MG63 (cell line): ENCODE measurements at regions not wholly inside any gene's neighbourhood (a gene's known extent, or its start where the extent isn't known, plus 50 kb on each side); places are given as distances from the start of the nearest gene placed in this dataset.
A peak's percentile ranks its signal among the peaks of the same experiment; 100 is the strongest.

Experiments used
- DNase-seq: peaks from one replicate; pipeline ENCODE4 v3.0.0-alpha.2; 2020
- H3K27me3 ChIP-seq: fragments of 250-450 bp; sonication (Bioruptor Pico); 2 replicates; pipeline ENCODE4 v1.5.1; 2020; ENCODE audit warnings: mild to moderate bottlenecking, moderate library complexity
- H3K36me3 ChIP-seq: fragments of 250-450 bp; sonication (Bioruptor Pico); 2 replicates; pipeline ENCODE4 v1.5.1; 2020; ENCODE audit warnings: mild to moderate bottlenecking, moderate library complexity
- H3K4me3 ChIP-seq: fragments of 250-450 bp; sonication (Bioruptor Pico); 2 replicates; pipeline ENCODE4 v1.5.1; 2020; ENCODE audit warnings: mild to moderate bottlenecking, moderate library complexity
- H3K9me3 ChIP-seq: fragments of 250-450 bp; sonication (Bioruptor Pico); 2 replicates; pipeline ENCODE4 v1.5.1; 2020; ENCODE audit warnings: mild to moderate bottlenecking, moderate library complexity

DNA sequence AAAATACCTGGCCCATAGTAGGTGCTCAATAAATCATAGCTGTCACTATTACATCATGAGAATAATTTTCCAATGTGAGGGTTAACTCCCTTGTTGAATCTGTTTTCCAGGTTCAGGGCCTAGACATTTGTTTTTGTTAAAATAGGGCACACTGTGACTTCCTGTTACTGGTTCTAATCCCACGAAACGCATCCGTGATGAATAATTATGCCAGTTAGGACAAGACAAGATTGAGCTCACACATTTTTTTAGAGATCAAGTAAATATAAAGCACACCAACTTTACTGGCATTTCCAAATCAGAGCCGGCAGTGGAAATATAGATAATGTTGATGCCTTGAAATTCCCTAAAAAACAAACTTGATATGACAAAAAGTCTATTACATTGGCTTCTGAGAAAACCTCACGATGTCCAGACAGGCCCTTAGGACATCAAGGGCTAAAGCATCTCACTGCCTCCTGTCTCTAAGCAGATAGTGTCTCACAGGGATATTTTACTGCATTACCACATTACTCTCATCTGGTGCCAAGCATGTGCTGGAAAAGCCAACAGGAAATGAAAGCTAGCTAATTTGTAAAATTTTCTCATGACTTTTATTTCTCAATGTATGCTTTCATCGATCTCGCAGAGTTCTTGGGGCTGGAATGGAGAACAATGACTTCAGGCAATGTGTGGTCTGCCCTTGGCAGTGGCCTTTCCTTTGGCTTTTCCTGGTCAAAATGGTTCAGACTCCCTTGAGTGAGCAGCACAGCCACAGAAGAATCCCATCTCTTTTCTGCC, 414.3 kb upstream of the PAPPA start:
- Histone ChIP-seq H3K36me3 (no peaks in the 10 kb centered on the region), H3K4me3 (no peak overlapping the region), H3K27me3 (no peaks in the 10 kb centered on the region), H3K9me3 (no peaks in the 10 kb centered on the region)
- DNase-seq: no peak

DNA sequence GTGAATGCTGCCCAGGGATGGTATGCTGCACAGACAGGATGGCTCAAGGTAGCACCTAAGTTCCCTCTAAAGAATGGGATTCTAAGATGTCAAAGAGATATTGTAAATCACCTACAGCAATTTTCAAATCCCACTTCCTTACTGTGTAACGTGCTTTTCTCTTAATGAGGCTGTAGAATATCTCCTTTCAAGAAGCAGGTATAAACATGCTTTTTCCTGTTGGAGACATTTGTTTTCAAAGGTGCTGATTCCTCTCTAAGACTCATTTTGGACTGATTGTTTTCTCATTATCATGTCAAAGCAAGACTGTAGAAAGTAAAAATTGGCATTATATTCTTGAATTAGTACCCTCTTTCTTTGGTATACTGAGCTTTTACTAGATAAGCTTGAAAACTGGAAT, 412.6 kb upstream of the PAPPA start:
- Histone ChIP-seq H3K4me3 (no peak overlapping the region), H3K36me3 (no peaks in the 10 kb centered on the region), H3K9me3 (no peaks in the 10 kb centered on the region), H3K27me3 (no peaks in the 10 kb centered on the region)
- DNase-seq: no peak

DNA sequence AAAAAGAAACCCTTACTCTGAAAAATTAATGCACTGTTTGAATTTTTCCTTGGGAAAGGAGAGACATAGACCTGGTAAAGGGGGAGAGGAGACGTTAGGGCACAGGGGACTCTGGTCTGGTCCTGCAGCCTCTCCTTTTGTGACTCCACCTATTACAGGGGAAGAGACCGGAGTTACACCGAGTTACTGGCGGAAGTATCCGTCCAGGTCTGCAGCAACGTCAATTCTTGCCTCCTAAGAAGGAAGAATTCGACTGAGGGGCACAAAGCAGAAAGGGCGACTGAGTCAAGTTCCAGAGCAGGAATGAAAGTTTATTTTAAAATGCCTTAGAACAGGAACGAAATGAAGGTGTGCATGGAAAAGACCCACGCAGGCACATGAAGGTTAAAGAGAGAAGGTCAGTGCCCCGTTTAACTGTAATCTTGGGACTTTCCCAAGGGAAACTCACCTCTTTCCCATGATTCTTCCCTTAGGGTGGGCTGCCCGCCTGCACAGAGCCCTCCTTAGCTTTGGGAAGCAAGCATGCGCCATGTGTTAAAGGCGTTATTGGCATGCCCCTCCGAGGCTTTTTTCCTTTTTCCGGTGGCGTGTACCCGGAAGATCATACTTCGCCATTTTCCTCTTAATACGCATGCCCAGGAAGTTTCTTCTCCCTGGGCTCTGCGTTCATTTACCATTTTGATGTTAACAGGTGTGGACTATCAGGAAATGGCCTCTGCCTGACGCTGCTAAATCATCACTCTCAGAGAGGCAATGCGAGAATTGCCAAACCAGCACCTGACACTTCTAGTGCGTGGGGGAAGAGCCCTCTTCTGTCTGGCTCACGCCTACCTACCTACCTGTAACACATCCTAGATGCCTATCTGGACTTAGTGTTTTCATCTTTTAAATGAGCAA, 409.6 kb upstream of the PAPPA start:
- DNase-seq: no peak
- H3K36me3 ChIP-seq: no peaks in the 10 kb centered on the region
- no peaks in the 10 kb centered on the region for H3K27me3 ChIP-seq
- no peaks in the 10 kb centered on the region for H3K9me3 ChIP-seq
- no peak overlapping the region for H3K4me3 ChIP-seq

- no peak for DNase-seq
- H3K27me3 ChIP-seq: no peaks in the 10 kb centered on the region
- H3K4me3 ChIP-seq: no peak overlapping the region
- no peaks in the 10 kb centered on the region for H3K36me3 ChIP-seq
- no peaks in the 10 kb centered on the region for H3K9me3 ChIP-seq
These were observed 407.1 kb upstream of the PAPPA start for GRCh38 chr9:115746496-115746895.

- Histone ChIP-seq H3K27me3 (no peaks in the 10 kb centered on the region), H3K36me3 (no peaks in the 10 kb centered on the region), H3K9me3 (no peaks in the 10 kb centered on the region), H3K4me3 (no peak overlapping the region)
- no peak for DNase-seq
These were observed 405.9 kb upstream of the PAPPA start for GRCh38 chr9:115747731-115748130.

- DNase-seq: no peak
- H3K27me3 ChIP-seq: no peaks in the 10 kb centered on the region
- no peaks in the 10 kb centered on the region for H3K36me3 ChIP-seq
- H3K4me3 ChIP-seq: no peak overlapping the region
- no peaks in the 10 kb centered on the region for H3K9me3 ChIP-seq
These were observed 396.9 kb upstream of the PAPPA start for GRCh38 chr9:115756736-115757135.

DNA sequence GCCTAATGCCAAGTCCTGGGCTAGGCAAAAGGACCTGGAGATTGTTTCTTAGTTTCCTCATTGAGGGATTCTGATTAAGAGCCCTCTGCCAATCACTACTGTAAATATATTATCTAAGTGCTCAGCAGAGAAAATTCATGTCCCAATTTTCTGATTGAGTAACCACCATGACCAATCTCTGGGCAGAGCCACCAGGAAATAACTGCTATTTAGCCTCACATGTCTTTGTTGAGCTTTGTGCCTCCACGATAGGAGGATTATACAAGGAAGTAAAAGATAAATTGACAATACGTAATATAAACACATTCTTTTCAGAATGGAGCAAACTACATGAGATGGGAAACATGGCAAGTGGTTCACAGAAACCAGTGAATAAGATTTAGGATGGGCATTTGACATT, 396.1 kb upstream of the PAPPA start:
- H3K27me3 ChIP-seq: no peaks in the 10 kb centered on the region
- DNase-seq: peak; percentile 53
- H3K4me3 ChIP-seq: no peak overlapping the region
- no peaks in the 10 kb centered on the region for H3K36me3 ChIP-seq
- no peaks in the 10 kb centered on the region for H3K9me3 ChIP-seq

DNA sequence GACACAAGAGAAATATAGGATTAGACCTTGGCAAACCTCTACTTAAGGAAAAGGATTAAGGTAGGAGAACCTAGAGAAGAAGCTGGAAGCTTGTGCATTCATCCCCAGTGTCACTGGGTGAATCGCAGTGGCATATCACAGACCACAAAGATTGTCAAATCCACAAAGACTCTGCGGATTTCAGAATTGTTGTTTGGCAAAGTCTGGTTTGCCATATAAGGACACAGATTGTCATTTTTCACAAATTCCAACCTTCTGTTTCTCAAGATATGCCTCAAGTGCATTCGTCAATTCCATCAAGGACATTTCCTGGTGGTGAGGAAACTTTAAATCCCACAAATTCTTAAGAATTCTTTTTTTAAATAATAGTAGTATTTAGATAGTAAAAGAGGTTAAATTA, 395.1 kb upstream of the PAPPA start:
- no peak for DNase-seq
- H3K27me3 ChIP-seq: no peaks in the 10 kb centered on the region
- no peaks in the 10 kb centered on the region for H3K9me3 ChIP-seq
- H3K4me3 ChIP-seq: no peak overlapping the region
- H3K36me3 ChIP-seq: no peaks in the 10 kb centered on the region

DNA sequence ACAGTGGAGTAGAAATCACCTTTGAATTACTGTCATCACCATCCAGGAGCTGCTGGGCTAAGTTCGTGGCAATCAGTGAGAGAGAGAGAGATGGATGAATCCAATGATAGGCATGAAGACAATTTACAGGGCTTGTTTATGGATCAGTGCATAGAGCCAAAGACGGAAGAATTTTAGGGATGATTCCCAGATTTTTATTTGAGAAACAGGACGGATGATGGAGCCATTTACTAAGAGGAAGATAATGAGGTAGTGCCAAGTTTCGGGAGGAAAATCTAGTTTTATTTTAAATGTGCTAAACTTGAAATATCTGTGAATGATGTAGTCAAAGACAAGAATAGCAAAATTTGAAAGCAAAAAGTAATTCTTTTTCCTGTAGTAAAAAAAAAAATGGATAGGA, 394.2 kb upstream of the PAPPA start:
- no peak for DNase-seq
- no peaks in the 10 kb centered on the region for H3K36me3 ChIP-seq
- H3K27me3 ChIP-seq: no peaks in the 10 kb centered on the region
- H3K4me3 ChIP-seq: no peak overlapping the region
- H3K9me3 ChIP-seq: no peaks in the 10 kb centered on the region

- DNase-seq: peak; percentile 8
- H3K27me3 ChIP-seq: no peaks in the 10 kb centered on the region
- H3K4me3 ChIP-seq: no peak overlapping the region
- no peaks in the 10 kb centered on the region for H3K9me3 ChIP-seq
- H3K36me3 ChIP-seq: no peaks in the 10 kb centered on the region
These were observed 388.9 kb upstream of the PAPPA start for GRCh38 chr9:115764645-115765044.

- no peaks in the 10 kb centered on the region for H3K27me3 ChIP-seq
- H3K4me3 ChIP-seq: no peak overlapping the region
- DNase-seq: no peak
- no peaks in the 10 kb centered on the region for H3K9me3 ChIP-seq
- no peaks in the 10 kb centered on the region for H3K36me3 ChIP-seq
These were observed 388.5 kb upstream of the PAPPA start for GRCh38 chr9:115765060-115765459.

DNA sequence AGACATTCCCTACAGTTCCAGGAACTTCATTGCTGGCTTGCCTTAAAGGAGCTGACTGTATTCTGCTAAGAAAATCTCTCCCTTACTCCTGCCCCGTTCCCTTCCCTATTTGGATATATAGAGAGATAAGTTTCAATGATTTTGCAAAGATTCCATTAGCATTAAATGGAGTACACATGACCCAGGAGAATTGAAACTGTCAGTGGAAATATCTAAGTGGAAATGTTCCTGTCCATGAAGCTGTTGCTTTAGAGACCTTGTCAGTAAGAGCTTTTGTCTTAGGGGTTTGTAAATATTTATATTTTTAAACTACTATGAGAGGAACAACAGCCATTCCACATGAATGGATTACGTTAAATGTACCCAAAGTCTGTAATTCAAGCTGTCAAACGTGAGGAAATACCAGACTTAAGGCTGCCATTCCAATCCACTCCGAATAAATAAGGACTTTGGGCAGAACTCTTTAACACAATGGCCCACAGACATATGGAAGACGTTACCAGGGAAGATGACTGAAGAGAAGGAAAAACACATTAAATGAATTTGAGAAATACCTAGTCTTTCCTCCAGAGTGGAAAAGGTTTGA, 387.1 kb upstream of the PAPPA start:
- no peaks in the 10 kb centered on the region for H3K36me3 ChIP-seq
- DNase-seq: no peak
- H3K9me3 ChIP-seq: no peaks in the 10 kb centered on the region
- no peak overlapping the region for H3K4me3 ChIP-seq
- H3K27me3 ChIP-seq: no peaks in the 10 kb centered on the region

GRCh38 chr9:115770521-115770920, 383.1 kb upstream of the PAPPA start:
- no peaks in the 10 kb centered on the region for H3K9me3 ChIP-seq
- DNase-seq: no peak

GRCh38 chr9:115775659-115776058, 377.9 kb upstream of the PAPPA start:
- H3K4me3 ChIP-seq: no peak overlapping the region
- no peaks in the 10 kb centered on the region for H3K27me3 ChIP-seq
- no peaks in the 10 kb centered on the region for H3K36me3 ChIP-seq
- no peaks in the 10 kb centered on the region for H3K9me3 ChIP-seq
- no peak for DNase-seq

More at GRCh38 chr9:115770521-115770920, 383.1 kb upstream of the PAPPA start:
- Histone ChIP-seq H3K4me3 (no peak overlapping the region), H3K36me3 (no peaks in the 10 kb centered on the region), H3K27me3 (no peaks in the 10 kb centered on the region)

GRCh38 chr9:115777610-115778009, 376.0 kb upstream of the PAPPA start:
- DNase-seq: no peak
- no peaks in the 10 kb centered on the region for H3K36me3 ChIP-seq
- no peaks in the 10 kb centered on the region for H3K27me3 ChIP-seq
- no peaks in the 10 kb centered on the region for H3K9me3 ChIP-seq
- no peak overlapping the region for H3K4me3 ChIP-seq

GRCh38 chr9:115781070-115781736, 372.4 kb upstream of the PAPPA start:
- Histone ChIP-seq H3K9me3 (no peaks in the 10 kb centered on the region), H3K27me3 (no peaks in the 10 kb centered on the region), H3K4me3 (no peak overlapping the region), H3K36me3 (no peaks in the 10 kb centered on the region)
- DNase-seq: no peak

DNA sequence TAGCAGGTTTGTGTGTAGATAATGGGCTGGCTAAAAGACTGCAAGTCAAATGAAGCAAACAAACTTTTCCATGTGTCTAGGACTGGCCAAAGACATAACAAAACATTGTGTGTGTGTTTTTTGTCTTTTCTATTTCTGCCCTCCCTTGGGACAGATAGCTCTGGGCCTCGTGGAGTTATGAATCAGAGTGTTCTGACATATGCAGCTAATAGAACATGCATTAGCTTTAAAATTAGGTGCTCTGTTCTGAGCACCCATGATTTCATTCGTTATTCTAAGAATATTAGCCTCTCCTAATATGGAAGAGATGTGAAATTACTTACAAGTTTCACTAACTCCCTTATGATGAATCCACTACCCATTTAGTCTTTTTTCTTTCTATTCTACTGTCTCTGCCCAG, 367.3 kb upstream of the PAPPA start:
- DNase-seq: no peak
- Histone ChIP-seq H3K4me3 (no peak overlapping the region), H3K36me3 (no peaks in the 10 kb centered on the region), H3K27me3 (no peaks in the 10 kb centered on the region), H3K9me3 (no peaks in the 10 kb centered on the region)
